ENCODE measurements at regions not wholly inside any gene's neighbourhood (a gene's known extent, or its start where the extent isn't known, plus 50 kb on each side); places are given as distances from the start of the nearest gene placed in this dataset.

DNA sequence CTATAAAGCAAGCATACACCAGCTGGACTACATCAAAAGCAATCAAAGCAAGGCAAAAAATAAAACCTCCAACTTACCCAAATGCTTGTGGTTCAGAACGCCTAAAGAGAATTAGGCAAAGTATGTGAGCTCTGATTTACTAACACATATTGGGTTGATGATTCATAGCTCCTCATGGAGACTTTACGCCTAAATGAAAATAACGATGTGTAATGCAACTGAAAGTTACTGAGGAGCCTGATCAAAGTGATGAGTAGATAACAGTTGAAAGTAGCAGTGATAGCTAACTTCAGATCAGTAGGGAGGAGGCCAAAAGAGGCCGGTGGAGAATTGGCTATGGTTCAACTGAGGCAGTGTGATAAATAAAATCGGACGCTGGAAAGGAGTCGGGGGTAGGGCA is 85.0 kb downstream of the MPP7 start:
- H3K36me3 ChIP-seq (ENCODE audit: control insufficient read depth, insufficient read depth, low read length): no peaks in the 10 kb centered on the region
- no peaks in the 10 kb centered on the region for H3K27me3 ChIP-seq (ENCODE audit: control insufficient read depth, insufficient read depth, low read length)
- peak overlapping the region; percentile 8 for H3K9ac ChIP-seq (ENCODE audit: low read depth, low read length)
- no peak overlapping the region for H3K4me3 ChIP-seq (ENCODE audit: low read depth, low read length)
- peaks cover 7% of the 10 kb centered on the region for H3K4me1 ChIP-seq (ENCODE audit: control insufficient read depth, insufficient read depth, low read length)
- H3K9me3 ChIP-seq (ENCODE audit: control insufficient read depth, insufficient read depth, low read length): no peaks in the 10 kb centered on the region

DNA sequence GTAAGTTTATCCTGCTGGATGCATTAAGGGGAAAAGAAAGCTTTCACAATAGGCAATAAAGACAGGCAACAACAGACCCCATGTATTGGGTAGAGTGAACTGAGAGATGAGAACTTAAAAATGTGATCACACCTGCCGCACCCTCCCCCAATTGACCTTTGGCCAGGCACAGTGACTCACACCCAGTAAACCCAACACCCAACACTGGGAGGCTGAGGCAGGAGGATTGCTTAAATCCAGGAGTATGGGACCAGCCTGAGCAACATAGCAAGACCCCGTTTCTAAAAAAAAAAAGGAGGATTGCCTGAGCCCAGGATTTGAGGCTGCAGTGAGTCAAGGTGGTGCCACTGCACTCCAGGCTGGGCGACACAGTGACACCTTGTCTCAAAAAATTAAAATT is 86.9 kb downstream of the MPP7 start:
- Histone ChIP-seq H3K4me1 (ENCODE audit: control insufficient read depth, insufficient read depth, low read length) (peaks cover 7% of the 10 kb centered on the region), H3K9ac (ENCODE audit: low read depth, low read length) (no peak overlapping the region), H3K27me3 (ENCODE audit: control insufficient read depth, insufficient read depth, low read length) (no peaks in the 10 kb centered on the region), H3K36me3 (ENCODE audit: control insufficient read depth, insufficient read depth, low read length) (no peaks in the 10 kb centered on the region), H3K4me3 (ENCODE audit: low read depth, low read length) (no peak overlapping the region), H3K9me3 (ENCODE audit: control insufficient read depth, insufficient read depth, low read length) (no peaks in the 10 kb centered on the region)

DNA sequence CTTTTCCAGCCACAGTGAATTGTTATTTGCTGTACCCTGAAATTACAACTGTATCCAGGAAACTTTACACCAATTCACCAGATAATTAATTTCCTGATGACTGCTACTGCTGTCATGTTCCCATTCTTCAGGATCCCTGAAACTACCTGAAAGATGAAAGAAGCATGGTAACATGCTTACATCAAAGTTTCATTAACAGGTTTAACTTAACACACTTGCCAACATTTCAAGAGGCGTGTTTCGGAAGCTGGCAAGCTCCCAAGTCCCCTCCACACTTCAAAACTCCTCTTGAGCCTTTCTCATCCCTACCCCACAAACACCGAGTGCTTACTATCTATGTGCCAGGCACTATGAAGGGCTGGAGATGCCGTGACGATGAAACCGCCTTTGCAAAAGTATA is 88.6 kb downstream of the MPP7 start:
- Histone ChIP-seq H3K4me3 (ENCODE audit: low read depth, low read length) (no peak overlapping the region), H3K9me3 (ENCODE audit: control insufficient read depth, insufficient read depth, low read length) (no peaks in the 10 kb centered on the region), H3K4me1 (ENCODE audit: control insufficient read depth, insufficient read depth, low read length) (peaks cover 7% of the 10 kb centered on the region), H3K9ac (ENCODE audit: low read depth, low read length) (no peak overlapping the region), H3K36me3 (ENCODE audit: control insufficient read depth, insufficient read depth, low read length) (no peaks in the 10 kb centered on the region), H3K27me3 (ENCODE audit: control insufficient read depth, insufficient read depth, low read length) (no peaks in the 10 kb centered on the region)

DNA sequence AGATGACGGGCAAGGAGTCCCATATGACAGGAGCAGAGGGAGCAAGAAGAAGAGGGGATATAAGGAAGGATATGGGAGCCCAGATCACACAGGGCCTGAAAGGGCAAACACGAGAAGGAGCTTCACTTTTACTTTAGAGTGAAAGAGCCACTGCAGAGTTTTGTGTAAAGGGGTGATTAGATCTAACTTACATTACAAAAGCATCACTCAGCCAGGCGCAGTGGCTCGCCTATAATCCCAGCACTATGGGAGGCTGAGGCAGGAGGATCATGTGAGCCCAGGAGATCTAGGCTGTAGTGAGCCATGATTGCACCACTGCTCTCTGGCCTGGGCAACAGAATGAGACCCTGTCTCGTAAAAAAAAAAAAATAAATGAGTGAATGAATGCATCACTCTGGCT is 91.1 kb downstream of the MPP7 start:
- Histone ChIP-seq H3K27me3 (ENCODE audit: control insufficient read depth, insufficient read depth, low read length) (no peaks in the 10 kb centered on the region), H3K9me3 (ENCODE audit: control insufficient read depth, insufficient read depth, low read length) (no peaks in the 10 kb centered on the region), H3K36me3 (ENCODE audit: control insufficient read depth, insufficient read depth, low read length) (no peaks in the 10 kb centered on the region), H3K9ac (ENCODE audit: low read depth, low read length) (no peak overlapping the region), H3K4me3 (ENCODE audit: low read depth, low read length) (no peak overlapping the region), H3K4me1 (ENCODE audit: control insufficient read depth, insufficient read depth, low read length) (peaks cover 7% of the 10 kb centered on the region)

DNA sequence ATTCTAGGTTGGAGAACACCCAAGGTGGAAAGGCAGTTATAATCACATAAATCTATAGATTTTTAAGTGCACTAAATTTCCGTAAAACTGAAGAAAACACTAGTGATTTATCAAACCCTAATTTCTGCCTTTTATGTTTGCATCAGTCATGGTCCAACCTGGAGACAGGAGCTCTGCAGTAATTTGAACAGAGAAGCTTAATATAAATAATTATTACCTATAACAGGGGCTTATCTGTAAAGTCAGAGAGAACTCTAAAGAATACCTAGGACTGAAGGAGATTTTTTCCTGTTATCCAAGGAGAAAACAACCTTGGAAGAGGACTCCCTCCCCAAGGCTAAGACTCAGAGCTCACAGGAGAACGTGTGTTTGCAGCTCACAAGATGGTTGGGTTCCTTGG is 95.1 kb downstream of the MPP7 start:
- no peaks in the 10 kb centered on the region for H3K4me1 ChIP-seq (ENCODE audit: control insufficient read depth, insufficient read depth, low read length)
- no peaks in the 10 kb centered on the region for H3K27me3 ChIP-seq (ENCODE audit: control insufficient read depth, insufficient read depth, low read length)
- no peaks in the 10 kb centered on the region for H3K9me3 ChIP-seq (ENCODE audit: control insufficient read depth, insufficient read depth, low read length)
- H3K36me3 ChIP-seq (ENCODE audit: control insufficient read depth, insufficient read depth, low read length): no peaks in the 10 kb centered on the region
- H3K4me3 ChIP-seq (ENCODE audit: low read depth, low read length): no peak overlapping the region
- H3K9ac ChIP-seq (ENCODE audit: low read depth, low read length): no peak overlapping the region

DNA sequence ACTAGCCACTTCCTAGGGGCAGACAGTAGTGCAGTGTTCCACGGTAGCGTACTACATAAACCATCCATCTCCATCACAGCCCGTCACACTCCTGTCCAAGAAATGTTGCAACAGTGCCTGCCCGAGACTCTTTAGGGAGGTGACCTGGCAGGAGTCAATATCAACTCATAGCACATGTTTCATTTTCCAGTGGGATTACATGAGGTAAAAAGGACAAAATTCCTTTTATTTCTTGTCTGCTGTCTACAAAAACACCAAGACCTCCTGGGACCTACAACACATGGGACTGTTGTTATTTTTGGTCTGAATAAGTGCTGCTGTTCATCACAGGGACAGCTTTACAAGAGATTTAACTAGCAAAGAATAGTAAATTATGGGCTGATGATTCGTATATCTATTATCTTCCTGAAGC is 99.9 kb downstream of the MPP7 start:
- H3K4me3 ChIP-seq (ENCODE audit: low read depth, low read length): no peak overlapping the region
- H3K9me3 ChIP-seq (ENCODE audit: control insufficient read depth, insufficient read depth, low read length): no peaks in the 10 kb centered on the region
- H3K36me3 ChIP-seq (ENCODE audit: control insufficient read depth, insufficient read depth, low read length): no peaks in the 10 kb centered on the region
- no peaks in the 10 kb centered on the region for H3K27me3 ChIP-seq (ENCODE audit: control insufficient read depth, insufficient read depth, low read length)
- H3K9ac ChIP-seq (ENCODE audit: low read depth, low read length): no peak overlapping the region
- no peaks in the 10 kb centered on the region for H3K4me1 ChIP-seq (ENCODE audit: control insufficient read depth, insufficient read depth, low read length)

DNA sequence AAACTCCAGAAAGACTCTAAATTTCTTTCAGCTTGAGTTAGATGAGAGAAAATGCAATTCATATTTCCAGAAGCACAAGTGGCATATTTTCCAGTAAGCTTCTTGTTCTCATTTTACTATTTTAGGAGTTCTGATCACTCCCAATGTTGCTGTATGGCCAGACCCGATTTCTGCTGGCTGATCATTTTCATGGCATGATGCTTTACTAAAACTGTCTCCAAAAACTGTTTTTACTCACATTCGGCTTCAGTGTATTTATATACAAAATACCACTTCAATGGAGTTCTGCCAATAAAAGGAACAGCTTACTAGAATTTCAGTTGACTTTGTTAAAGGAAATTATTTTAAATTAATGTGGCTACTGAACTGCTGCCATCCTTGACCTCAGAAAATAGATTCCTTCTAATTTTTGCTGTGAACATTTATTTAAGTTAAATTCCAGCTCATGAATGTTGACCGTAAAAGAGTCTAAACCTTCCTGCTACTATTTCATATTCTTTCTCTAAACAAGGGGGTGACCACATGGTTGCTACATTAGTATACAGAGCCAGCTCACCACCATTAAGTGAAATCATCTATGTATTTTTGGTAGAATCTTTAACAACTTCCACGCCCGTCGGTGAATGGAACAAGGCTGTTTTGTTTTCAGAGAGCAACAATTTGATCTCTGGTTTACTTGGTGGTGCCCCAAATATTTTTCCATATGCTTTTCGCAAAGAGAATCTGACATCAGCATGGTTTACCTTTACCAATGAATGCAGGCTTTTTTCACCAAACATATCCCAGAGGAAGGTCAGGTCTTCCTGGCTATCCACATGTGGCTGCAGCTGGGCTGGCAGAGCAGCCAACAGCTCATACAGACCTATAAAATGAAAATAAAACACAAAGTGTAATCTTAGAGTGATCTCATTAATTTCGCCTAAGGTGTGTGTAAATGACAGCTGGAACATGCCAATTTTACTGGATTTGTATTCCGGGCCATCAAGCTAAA is 101.2 kb downstream of the MPP7 start:
- H3K27me3 ChIP-seq (ENCODE audit: control insufficient read depth, insufficient read depth, low read length): no peaks in the 10 kb centered on the region
- H3K9ac ChIP-seq (ENCODE audit: low read depth, low read length): no peak overlapping the region
- no peaks in the 10 kb centered on the region for H3K4me1 ChIP-seq (ENCODE audit: control insufficient read depth, insufficient read depth, low read length)
- H3K36me3 ChIP-seq (ENCODE audit: control insufficient read depth, insufficient read depth, low read length): no peaks in the 10 kb centered on the region
- no peak overlapping the region for H3K4me3 ChIP-seq (ENCODE audit: low read depth, low read length)
- H3K9me3 ChIP-seq (ENCODE audit: control insufficient read depth, insufficient read depth, low read length): no peaks in the 10 kb centered on the region

DNA sequence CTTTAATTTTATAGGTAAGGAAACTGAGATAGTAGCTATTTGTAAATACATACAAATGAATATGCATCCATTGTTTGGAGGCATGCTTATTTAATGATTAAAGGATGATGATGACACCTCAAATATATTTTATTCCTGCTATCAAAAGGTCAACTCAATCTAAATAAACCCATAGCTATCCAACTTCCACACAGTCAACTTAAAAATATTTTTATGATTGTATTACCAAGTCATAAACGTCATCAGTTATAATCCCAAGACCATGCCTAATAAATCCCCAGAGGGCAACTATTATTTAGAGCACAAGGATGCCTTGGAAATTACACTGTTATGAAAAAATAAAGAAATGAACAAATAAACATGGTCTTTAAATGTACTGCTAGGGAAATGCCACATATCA is 102.1 kb downstream of the MPP7 start:
- H3K4me1 ChIP-seq (ENCODE audit: control insufficient read depth, insufficient read depth, low read length): no peaks in the 10 kb centered on the region
- no peaks in the 10 kb centered on the region for H3K27me3 ChIP-seq (ENCODE audit: control insufficient read depth, insufficient read depth, low read length)
- H3K4me3 ChIP-seq (ENCODE audit: low read depth, low read length): no peak overlapping the region
- no peak overlapping the region for H3K9ac ChIP-seq (ENCODE audit: low read depth, low read length)
- H3K9me3 ChIP-seq (ENCODE audit: control insufficient read depth, insufficient read depth, low read length): no peaks in the 10 kb centered on the region
- no peaks in the 10 kb centered on the region for H3K36me3 ChIP-seq (ENCODE audit: control insufficient read depth, insufficient read depth, low read length)

DNA sequence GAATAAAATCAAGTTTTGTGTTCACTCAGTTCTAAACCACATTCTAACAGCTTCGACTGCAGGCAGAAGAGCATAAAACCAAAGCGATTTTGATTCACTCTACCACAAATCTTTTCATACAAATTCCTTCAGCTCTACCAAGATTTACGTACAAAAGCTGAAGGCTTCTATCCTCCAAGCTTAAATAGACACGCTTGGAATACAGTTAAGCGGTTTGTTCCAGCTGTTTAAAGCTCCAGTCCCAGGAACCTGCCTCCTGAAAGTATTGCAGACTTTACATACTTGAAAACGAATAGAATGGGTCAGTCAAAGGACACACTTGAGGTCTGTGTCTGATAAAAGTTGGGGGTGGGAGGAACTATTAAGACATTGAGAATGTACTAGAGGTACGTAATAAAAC is 102.9 kb downstream of the MPP7 start:
- H3K9me3 ChIP-seq (ENCODE audit: control insufficient read depth, insufficient read depth, low read length): no peaks in the 10 kb centered on the region
- H3K4me1 ChIP-seq (ENCODE audit: control insufficient read depth, insufficient read depth, low read length): no peaks in the 10 kb centered on the region
- no peaks in the 10 kb centered on the region for H3K27me3 ChIP-seq (ENCODE audit: control insufficient read depth, insufficient read depth, low read length)
- H3K4me3 ChIP-seq (ENCODE audit: low read depth, low read length): no peak overlapping the region
- H3K9ac ChIP-seq (ENCODE audit: low read depth, low read length): no peak overlapping the region
- H3K36me3 ChIP-seq (ENCODE audit: control insufficient read depth, insufficient read depth, low read length): no peaks in the 10 kb centered on the region

DNA sequence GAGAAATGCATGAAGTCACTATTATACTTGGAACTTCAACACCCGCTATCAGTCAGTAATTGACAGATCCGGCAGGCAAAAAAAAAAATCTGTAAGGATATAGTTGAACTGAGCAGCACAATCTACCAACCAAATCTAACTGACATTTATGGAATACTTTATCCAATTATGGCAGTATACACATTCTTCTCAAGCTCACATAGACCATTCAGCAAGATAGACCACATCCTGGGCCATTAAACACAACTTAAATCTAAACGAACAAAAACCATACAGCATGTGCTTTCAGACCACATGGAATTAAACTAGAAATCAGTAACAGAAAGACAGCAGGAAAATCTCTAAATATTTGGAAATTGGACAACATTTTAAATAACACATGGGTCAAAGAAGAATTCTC is 112.7 kb downstream of the MPP7 start:
- no peaks in the 10 kb centered on the region for H3K9me3 ChIP-seq (ENCODE audit: control insufficient read depth, insufficient read depth, low read length)
- H3K9ac ChIP-seq (ENCODE audit: low read depth, low read length): no peak overlapping the region
- no peaks in the 10 kb centered on the region for H3K36me3 ChIP-seq (ENCODE audit: control insufficient read depth, insufficient read depth, low read length)
- no peaks in the 10 kb centered on the region for H3K27me3 ChIP-seq (ENCODE audit: control insufficient read depth, insufficient read depth, low read length)
- H3K4me3 ChIP-seq (ENCODE audit: low read depth, low read length): no peak overlapping the region
- H3K4me1 ChIP-seq (ENCODE audit: control insufficient read depth, insufficient read depth, low read length): no peaks in the 10 kb centered on the region

DNA sequence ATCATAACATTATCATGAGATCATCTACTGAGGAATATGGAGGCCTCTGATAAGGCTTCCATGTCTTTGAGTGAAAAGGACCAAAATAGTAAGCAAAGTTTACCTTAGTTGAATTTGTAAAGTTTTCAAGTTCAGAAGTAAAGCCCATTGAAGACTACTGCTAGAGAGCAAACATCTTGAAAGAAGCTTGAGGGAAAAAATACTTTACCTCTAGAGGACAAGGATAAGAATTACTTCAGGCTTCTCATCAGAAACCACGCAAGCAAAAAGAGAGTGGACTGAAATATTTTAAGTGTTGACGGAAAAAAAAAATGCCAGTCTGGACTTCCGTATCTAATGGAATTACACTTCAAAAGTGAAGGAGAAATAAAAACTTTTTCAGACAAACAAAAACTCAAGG is 114.3 kb downstream of the MPP7 start:
- Histone ChIP-seq H3K9ac (ENCODE audit: low read depth, low read length) (no peak overlapping the region), H3K4me3 (ENCODE audit: low read depth, low read length) (no peak overlapping the region), H3K4me1 (ENCODE audit: control insufficient read depth, insufficient read depth, low read length) (no peaks in the 10 kb centered on the region), H3K27me3 (ENCODE audit: control insufficient read depth, insufficient read depth, low read length) (no peaks in the 10 kb centered on the region), H3K9me3 (ENCODE audit: control insufficient read depth, insufficient read depth, low read length) (no peaks in the 10 kb centered on the region), H3K36me3 (ENCODE audit: control insufficient read depth, insufficient read depth, low read length) (no peaks in the 10 kb centered on the region)

DNA sequence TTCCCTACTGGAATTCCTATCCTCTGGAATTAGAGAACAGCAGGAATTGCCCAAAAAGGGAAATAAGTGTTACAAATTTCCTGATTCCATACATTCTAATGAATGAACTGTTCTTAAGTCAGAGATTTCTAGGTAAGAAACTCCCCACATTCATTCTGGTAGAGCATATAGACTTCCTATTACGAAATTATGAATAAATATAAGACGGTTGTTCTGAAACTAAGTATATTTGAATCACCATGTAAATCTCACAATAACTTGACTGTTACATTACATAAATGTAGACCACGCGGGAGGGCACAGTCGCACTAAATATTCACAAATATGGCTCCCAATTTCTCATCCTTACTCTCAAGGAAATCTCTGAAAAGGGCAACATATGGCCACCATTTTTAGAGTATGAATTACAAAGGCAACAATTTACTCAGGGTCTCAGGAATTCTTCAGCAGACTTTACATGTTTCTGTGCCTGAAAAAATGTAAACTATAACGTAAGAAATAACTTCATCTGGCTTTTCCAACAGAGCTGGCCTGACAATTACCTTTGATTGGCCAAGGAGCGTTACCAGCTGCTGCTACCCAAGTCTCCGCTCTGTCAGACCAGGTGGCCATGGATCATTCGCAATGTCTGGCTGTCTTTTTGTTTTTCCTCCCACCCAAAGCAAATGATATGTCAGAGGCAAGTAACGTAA is 115.8 kb downstream of the MPP7 start:
- Histone ChIP-seq H3K27me3 (ENCODE audit: control insufficient read depth, insufficient read depth, low read length) (no peaks in the 10 kb centered on the region), H3K9me3 (ENCODE audit: control insufficient read depth, insufficient read depth, low read length) (no peaks in the 10 kb centered on the region), H3K4me3 (ENCODE audit: low read depth, low read length) (no peak overlapping the region), H3K4me1 (ENCODE audit: control insufficient read depth, insufficient read depth, low read length) (no peaks in the 10 kb centered on the region), H3K36me3 (ENCODE audit: control insufficient read depth, insufficient read depth, low read length) (no peaks in the 10 kb centered on the region), H3K9ac (ENCODE audit: low read depth, low read length) (no peak overlapping the region)
